ENCODE measurements at regions not wholly inside any gene's neighbourhood (a gene's known extent, or its start where the extent isn't known, plus 50 kb on each side); places are given as distances from the start of the nearest gene placed in this dataset.
"Not testable (repeated sequence)": the region's sequence is repeated elsewhere in the genome, so short reads cannot be mapped to it uniquely, and the experiment has no call there.

GRCh38 chr18:38565513-38565912, 999.9 kb upstream of the CELF4 start:
- in situ Hi-C loops (cut with HindIII; ENCODE audit: low sequenced_read_pairs): no loop called here
- DNase-seq (ENCODE audit: low spot score): no peak

DNA sequence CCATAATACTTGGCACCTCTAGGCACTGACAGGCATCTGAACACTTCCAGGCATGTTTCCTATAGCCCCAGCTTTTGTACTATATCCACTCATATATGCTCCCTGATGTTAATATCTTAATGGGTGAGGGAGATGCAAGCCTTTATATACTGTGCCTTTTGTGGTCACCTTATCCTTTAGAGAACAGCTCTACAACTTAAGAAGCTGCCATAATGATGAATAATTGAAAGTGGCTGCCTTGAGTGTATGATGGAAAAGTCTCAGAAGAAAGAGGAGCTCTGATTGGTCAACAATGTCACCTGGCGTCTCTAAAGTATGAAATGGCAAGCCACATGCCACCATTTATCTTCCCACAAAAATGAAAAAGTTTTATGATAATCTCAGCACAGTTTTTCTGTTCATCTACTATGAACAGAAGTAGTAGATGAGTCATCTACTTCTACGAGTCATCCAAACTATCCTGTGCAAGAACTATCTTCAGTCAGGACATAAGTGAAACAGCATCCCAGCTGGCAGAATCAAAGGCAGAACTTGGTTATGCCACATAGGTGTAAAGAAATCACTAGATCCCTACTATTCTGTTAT, 997.9 kb upstream of the CELF4 start:
- in situ Hi-C loops (cut with HindIII; ENCODE audit: low sequenced_read_pairs): no loop called here
- DNase-seq (ENCODE audit: low spot score): no peak

DNA sequence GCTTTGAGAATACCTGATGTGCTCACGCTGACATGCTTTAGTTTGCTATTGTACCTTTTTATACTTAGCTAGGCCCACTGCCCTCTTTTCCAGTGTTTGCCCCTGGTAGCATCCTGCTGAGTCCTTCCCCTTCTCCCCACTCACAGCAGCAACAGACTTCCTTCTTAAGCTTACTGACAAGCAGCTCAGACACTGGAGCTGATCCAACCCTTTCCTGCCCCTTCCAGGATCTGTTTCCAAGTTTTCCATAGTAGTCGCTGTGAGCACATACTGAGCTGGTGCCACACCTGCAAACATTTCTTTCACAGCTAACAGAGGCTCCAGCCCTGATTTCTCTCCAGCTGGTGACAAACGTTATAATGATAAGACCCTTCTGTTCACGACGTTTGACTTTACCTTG, 991.4 kb upstream of the CELF4 start:
- DNase-seq (ENCODE audit: low spot score): no peak
- in situ Hi-C loops (cut with HindIII; ENCODE audit: low sequenced_read_pairs): no loop called here

DNA sequence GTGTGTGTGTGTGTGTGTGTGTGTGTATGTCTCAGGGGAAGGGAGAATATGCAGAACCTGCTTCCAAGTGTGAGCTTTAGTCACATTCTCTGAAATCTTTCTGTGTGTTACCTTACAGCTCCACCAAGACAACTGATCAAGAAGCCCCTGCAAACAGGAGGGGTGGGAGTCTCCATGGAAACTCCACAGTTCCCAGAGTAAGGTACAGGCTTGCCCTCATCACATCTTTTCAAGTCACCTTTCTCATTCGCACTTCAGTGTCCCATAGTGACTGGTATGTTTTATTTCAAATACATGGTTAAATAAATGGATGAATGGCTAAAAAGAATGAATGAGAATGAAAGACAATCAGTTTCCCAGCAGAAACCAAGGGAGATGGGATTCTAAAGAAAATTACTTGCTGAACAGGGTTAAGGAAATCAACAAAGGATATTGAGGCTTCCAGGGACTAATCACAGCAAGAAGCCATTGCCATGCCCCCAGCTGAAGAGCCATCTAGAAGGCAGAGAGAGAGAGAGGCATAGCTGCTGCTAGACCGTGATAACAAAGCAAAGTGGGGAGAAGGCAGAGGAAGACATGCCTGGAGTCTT, 987.2 kb upstream of the CELF4 start:
- no peak for DNase-seq (ENCODE audit: low spot score)
- in situ Hi-C loops (cut with HindIII; ENCODE audit: low sequenced_read_pairs): no loop called here

- in situ Hi-C loops (cut with HindIII; ENCODE audit: low sequenced_read_pairs): no loop called here
- DNase-seq (ENCODE audit: low spot score): peak; percentile 60
Observed at GRCh38 chr18:38551881-38552280, 986.3 kb upstream of the CELF4 start.

DNA sequence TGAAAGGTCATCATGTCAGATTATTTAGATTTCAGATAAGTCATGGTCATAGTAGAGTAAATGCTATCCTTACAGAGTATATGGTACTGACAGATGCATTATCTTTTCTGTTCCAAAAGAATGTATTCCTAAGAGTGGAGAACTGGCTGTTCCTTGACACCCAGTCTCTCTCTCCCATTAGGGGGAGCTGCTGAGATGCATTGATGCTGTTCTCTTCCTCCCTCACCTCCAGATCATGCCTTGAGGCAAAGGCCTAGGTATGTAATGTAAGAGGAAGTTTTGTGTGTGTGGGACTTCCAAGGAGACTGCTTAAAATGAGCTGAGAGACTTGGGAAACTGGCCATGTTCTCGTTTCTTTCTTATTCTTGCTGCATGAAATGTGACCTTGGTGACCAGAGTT, 979.5 kb upstream of the CELF4 start:
- in situ Hi-C loops (cut with HindIII; ENCODE audit: low sequenced_read_pairs): no loop called here
- DNase-seq (ENCODE audit: low spot score): no peak

DNA sequence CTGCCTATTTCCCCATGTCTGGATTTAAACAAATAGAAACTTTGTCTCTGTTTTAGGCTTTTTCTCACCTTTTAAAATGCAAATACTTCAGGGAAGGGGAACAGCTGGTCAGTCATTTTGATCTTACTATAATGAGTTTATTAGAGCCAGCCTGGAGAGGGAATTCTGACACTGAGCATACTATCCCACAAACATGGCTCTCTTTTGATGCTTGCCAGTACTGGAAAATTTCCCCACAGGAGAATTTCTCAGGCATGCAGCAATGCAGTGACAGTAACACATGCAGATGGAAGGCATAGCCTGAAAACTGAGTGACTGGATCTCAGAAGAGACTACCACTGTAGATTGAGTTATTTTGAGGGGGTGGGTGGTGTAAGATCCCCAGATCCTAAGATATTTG, 974.3 kb upstream of the CELF4 start:
- in situ Hi-C loops (cut with HindIII; ENCODE audit: low sequenced_read_pairs): no loop called here
- DNase-seq (ENCODE audit: low spot score): peak; percentile 63

DNA sequence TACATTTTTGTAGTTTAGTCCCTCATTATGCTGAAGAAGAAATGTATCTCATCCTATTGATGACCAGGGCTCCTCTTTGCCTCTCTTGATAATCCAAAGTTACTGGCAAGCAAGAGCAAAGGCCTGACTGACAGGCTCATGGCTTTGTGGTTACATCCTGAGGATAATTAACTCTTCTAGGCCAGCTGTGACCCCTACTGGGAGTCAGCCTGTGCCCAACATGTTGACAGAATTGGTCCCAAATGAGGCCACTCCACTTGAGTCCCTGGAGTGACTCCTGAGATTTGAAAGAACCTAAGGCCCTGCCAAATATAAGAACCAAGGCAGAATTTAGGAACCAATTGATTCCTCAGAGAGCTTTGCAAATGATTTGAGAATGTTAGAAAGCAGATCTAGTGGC, 973.8 kb upstream of the CELF4 start:
- in situ Hi-C loops (cut with HindIII; ENCODE audit: low sequenced_read_pairs): no loop called here

DNA sequence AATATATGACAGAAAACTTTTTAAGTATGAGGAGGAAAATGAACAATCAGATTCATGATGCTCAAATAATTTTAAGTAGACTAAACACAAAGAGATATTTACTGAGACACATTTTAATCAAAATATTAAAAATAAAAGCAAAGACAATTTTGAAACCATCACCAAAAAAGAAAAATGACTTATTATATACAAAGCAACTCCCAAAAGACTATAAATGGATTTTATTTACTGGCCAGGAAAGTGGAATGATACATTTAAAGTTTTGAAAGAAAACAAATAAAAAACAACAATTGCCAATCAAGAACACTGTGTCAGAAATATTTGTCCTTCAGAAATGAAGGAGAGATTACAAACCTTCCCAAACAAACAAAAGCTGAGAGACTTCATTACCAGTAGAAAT, 968.5 kb upstream of the CELF4 start:
- in situ Hi-C loops (cut with HindIII; ENCODE audit: low sequenced_read_pairs): no loop called here
- DNase-seq (ENCODE audit: low spot score): no peak

More for the DNA sequence above, 973.8 kb upstream of the CELF4 start:
- DNase-seq (ENCODE audit: low spot score): peak; percentile 51

DNA sequence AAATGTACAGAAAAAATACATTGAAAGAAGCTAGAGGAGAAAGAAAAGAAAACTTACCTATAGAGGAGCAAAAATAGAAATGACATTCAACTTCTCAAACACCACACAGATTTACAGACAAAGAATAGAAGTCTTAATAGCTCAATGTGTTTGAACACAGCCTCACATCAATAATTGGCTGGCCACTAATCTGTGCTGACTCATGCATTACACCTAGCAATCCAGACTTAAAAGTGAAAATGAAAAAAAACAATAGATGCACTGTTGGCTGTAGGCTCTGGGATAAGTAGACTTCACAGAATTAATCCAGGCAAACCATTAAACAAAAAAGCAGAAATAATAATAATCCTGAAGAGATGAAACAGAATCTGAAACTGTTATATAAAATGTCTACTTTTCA, 961.3 kb upstream of the CELF4 start:
- DNase-seq (ENCODE audit: low spot score): no peak
- in situ Hi-C loops (cut with HindIII; ENCODE audit: low sequenced_read_pairs): no loop called here

- no peak for DNase-seq (ENCODE audit: low spot score)
- in situ Hi-C loops (cut with HindIII; ENCODE audit: low sequenced_read_pairs): no loop called here
Observed at GRCh38 chr18:38525039-38525438, 959.4 kb upstream of the CELF4 start.

DNA sequence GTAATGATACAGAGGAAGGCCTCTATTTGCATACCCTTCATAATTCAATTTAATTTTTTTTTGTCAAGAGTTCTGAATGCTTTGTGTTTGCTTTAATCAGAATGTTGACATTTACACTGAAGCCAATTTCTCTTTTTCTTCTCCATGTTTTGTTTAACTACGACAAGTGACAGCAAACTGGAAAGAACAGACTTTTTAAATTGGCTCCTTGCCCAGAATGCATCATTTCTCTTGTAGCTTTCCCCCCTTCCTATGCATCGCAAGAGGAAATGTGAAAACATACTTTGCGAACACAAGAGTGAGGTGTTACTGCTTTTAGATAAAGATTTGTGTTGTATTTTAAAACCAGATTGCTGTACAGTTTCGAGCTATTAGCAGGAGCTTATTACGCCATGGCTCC, 955.2 kb upstream of the CELF4 start:
- in situ Hi-C loops (cut with HindIII; ENCODE audit: low sequenced_read_pairs): no loop called here
- DNase-seq (ENCODE audit: low spot score): no peak

DNA sequence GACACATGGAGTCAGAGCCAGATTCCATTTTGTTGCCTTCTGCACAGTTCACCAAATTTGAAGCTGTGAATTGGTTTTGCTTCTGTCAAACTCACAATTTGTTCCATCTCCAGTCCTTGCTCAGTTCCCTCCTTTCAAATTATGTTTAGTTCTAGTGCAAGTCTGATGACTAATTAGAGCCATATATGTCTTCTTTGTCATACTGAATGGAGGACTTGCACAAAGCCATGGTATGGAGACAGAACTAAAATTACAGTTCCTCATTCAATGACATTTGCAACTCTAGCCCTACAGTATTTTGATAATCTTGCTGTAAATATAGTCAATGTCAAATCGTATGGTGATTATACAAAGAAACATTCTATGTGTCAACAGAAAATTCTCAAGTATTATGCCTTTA, 936.9 kb upstream of the CELF4 start:
- no peak for DNase-seq (ENCODE audit: low spot score)
- in situ Hi-C loops (cut with HindIII; ENCODE audit: low sequenced_read_pairs): no loop called here

- in situ Hi-C loops (cut with HindIII; ENCODE audit: low sequenced_read_pairs): no loop called here
- DNase-seq (ENCODE audit: low spot score): no peak
Observed at GRCh38 chr18:38497266-38497665, 931.7 kb upstream of the CELF4 start.

- DNase-seq (ENCODE audit: low spot score): no peak
- in situ Hi-C loops (cut with HindIII; ENCODE audit: low sequenced_read_pairs): no loop called here
Observed at GRCh38 chr18:38496222-38496793, 930.7 kb upstream of the CELF4 start.

DNA sequence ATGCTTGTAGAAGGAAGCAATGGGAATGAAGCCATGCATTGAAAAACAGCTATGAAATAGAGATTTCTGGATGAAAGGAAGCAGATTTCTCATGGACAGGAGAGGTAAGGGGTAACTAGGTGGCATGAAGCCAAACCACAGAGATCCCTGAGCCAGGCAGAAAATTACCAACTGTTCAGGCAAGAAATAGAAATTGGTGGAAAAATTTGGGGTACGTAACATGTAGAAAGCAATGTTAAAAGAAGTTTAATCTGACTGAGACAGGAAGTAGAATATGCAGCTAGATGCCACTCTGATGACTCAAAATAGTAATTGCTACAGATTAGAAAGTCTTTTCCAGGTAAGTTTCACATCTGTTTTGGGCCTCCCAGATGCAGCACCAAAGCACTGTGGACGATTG, 928.5 kb upstream of the CELF4 start:
- in situ Hi-C loops (cut with HindIII; ENCODE audit: low sequenced_read_pairs): no loop called here
- DNase-seq (ENCODE audit: low spot score): peak; percentile 48

- in situ Hi-C loops (cut with HindIII; ENCODE audit: low sequenced_read_pairs): no loop called here
- DNase-seq (ENCODE audit: low spot score): no peak
Observed at GRCh38 chr18:38491195-38491594, 925.6 kb upstream of the CELF4 start.

DNA sequence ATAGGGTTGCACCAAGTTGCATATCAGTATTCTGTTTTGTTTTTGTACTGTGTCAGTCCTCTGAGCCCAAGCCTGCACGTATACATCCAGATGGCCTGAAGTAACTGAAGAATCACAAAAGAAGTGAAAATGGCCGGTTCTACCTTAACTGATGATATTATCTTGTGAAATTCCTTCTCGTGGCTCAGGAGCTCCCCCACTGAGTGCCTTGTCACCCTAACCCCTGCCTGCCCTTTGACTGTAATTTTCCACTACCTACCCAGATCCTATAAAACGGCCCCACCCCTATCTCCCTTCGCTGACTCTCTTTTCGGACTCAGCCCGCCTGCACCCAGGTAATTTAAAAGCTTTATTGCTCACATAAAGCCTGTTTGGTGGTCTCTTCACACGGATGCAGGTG, 924.1 kb upstream of the CELF4 start:
- DNase-seq (ENCODE audit: low spot score): not testable (repeated sequence)

GRCh38 chr18:38487521-38487920, 921.9 kb upstream of the CELF4 start:
- in situ Hi-C loops (cut with HindIII; ENCODE audit: low sequenced_read_pairs): no loop called here
- no peak for DNase-seq (ENCODE audit: low spot score)

More for the DNA sequence above, 924.1 kb upstream of the CELF4 start:
- in situ Hi-C loops (cut with HindIII; ENCODE audit: low sequenced_read_pairs): not testable (repeated sequence)

GRCh38 chr18:38483326-38483725, 917.7 kb upstream of the CELF4 start:
- in situ Hi-C loops (cut with HindIII; ENCODE audit: low sequenced_read_pairs): no loop called here
- no peak for DNase-seq (ENCODE audit: low spot score)

DNA sequence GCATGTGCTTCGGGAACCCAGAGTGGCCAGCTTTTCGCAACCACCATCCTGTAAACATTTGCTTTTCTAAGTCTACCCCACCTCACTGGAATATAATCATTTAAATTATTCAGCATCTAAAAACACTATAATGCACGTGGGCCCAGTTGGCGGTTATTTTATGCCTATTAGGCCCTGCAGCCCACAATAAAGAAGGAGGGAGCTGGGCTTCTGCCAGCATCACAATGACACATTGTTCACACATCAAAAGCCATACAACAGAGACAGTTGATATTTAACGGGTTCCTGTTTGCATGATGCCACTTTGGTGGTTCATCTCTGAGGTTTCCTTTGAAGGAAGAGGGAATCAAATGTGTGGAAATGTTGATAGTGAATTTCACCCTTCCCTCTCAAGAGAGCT, 916.0 kb upstream of the CELF4 start:
- no peak for DNase-seq (ENCODE audit: low spot score)
- in situ Hi-C loops (cut with HindIII; ENCODE audit: low sequenced_read_pairs): no loop called here

All from G401 (cell line).